NCI-H2081 treated with DMSO at 0.1 percent for 48 hours (cell line): ENCODE measurements at regions not wholly inside any gene's neighbourhood (a gene's known extent, or its start where the extent isn't known, plus 50 kb on each side); places are given as distances from the start of the nearest gene placed in this dataset.

Experiments used
- DNase-seq: peaks from one replicate; lab custom pipeline; 2025; lab: John Stamatoyannopoulos, UW

DNA sequence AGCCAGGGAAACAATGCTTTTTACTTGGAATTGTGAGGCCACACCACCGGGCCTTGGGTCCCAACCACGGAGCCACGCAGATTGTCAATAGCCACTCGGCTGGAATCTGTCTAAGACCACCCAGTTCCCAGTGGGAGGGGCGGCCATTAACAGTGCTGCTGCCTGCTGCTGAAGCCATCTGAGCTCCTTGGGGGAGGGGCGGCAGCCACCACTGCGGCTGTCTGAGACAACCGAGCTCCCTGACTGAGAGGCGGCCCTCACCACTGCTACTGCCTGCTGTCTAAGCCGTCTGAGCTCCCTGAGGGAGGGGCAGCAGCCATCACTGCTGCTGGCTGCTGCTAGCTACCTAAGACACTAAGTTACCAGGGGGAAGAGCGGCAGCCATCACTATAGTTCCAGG, 64.3 kb downstream of the DMRTA2 start:
- DNase-seq = no peak

- DNase-seq = no peak
Observed at GRCh38 chr1:50357186-50357585, 66.1 kb downstream of the DMRTA2 start.

DNA sequence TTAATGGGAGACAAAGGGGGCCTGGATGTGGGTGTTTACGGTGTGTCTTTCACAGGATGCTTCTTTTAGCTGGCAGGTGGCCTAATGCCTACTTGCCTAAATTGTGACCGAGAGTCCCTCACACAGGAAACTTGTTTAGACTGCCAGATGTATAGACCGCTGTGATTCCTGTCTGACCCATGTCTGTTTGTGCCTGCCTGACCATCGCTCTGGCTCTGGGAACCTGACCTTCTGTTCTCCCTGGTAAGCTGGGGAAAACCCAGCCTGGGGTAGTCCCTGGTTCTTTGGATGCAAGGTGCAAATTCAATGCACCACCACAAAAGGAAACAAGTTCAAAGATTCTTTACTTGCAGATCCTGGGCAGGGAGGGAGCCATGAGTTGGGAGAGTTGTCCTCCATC, 68.4 kb downstream of the DMRTA2 start:
- DNase-seq = no peak

GRCh38 chr1:50352428-50352827, 70.8 kb downstream of the DMRTA2 start:
- no peak for DNase-seq

GRCh38 chr1:50350868-50351267, 72.4 kb downstream of the DMRTA2 start:
- no peak for DNase-seq

DNA sequence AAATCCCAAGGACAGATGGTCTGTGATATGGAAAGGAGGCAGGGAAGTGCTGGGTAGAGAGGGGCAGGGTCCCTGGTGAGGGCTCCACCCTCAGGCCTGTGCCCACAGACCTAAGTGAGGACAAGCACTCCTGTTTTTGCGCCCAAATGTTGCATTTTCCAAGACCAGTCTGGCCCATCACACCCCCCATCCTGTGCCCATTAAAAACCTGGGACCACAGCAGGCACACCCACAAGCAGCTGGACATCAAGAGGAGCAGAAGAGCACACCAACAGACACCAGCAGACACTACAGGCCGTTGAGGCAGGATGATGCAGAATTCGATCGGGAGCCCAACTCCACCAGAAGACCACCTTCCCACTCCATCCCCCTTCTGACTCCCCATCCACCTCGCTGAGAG, 72.8 kb downstream of the DMRTA2 start:
- no peak for DNase-seq

- no peak for DNase-seq
Observed at GRCh38 chr1:50349242-50349565, 74.0 kb downstream of the DMRTA2 start.

DNA sequence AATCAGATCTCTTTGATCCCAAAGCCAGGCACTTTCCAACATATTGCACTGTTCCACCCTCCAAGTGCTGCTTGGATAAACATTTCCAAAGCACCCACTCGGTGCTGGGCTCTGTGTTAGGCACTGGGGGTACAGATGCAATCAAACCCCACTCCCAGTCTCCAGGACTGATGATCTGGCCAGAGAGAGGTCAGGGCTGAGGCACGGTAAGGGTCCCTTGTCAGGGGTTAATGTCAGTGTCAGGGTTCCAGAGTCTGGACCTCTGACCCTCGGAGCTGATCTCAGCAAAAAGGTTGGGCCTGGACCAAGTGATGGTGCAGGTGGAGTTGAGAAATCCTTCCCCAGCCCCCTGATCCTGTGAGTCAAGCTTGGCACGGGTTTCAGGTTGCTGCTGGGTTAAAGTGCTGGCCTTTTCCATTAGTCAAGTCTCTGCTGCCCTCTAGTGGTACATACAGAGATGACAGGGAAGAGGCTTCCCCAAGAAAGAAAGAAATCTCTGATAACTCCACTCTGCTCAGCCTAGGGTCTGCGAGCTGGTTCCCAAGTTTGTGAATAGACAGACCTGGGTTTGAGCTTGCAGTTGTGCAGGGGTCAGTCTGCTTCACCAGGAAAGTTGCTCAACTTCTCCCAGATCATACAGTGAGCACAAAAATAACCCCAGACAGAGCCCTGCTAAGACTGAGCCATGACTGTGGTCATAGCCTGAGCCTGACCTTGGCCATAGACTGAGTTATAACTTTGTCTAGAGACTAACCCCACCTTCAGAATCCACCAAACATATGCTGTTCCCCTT, 74.6 kb downstream of the DMRTA2 start:
- DNase-seq = peak; percentile 79

DNA sequence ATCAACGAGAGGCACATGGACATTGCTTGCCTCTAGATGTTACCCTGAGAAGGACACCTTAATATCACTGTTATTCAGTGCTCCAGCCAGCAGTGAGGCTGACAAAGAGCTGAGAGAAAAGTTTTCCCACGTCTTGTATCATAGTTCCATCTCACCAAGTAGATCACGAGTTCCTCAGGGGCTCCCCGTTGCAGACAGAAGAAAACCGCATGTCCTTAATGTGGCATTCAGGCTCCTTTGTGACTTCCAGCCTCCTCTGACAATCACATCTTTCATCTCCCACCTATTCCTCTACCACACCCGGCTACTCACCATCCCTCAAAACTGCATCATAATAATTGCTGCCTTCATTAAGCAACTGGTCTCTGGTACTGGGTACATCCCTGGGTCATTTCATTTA, 75.3 kb downstream of the DMRTA2 start:
- no peak for DNase-seq

DNA sequence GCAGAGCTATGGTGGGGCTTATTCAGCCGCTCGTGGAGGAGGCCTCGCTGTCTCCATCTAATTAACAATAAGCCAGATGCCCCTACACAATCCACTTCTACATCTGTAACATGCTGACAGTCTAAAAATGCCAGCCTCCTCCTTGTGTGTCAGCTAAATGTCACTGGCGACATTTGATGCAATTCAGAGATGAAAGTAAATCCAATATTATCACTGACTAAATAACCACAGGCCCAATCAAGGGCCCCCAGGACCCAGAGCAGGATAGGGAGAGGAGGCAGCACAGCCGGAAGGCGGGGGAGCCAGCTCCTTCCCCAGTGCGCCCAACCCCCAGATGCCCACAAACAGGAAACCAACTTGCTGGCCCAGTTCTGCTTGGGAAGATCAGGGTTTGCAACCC, 76.6 kb downstream of the DMRTA2 start:
- no peak for DNase-seq

DNA sequence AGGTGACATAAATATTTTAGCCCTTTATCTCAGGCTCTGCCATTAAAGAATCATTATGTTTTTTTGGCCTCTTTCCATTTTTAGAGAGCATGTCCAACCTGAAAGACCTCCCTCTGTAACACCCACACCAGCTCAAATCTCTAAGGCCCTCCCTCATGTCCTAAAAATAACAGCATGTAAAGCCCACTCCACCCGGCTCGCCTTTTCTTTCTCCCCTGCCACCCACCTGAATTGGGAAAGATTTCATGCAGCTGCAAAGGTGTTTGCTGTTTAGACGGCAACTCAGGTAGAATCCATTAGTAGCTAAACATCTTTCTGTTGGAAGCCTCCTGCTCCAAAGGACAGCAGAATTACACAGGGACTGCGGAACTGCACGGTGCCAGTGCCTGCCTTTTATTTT, 79.9 kb downstream of the DMRTA2 start:
- peak; percentile 99 for DNase-seq

DNA sequence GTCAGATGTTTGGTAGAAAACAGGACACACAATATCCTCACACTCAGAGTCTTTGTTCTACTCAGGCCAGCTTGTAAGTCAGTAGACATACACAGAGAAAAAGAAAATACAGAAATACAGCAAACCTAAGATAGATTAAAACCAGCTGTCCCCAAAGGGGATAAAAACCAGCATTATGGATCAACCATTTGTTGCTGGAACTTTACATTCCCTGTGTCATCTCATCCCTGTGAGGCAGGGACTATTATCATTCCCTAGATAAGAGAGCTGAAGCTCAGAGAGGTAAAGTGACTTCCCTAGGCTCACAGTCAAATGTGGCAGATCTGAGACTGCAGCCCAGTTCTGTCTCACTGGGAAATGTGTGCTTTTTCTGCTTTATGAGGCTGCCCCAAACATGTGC, 80.7 kb downstream of the DMRTA2 start:
- peak; percentile 88 for DNase-seq

- DNase-seq = no peak
Observed at GRCh38 chr1:50335036-50335435, 88.2 kb downstream of the DMRTA2 start.

GRCh38 chr1:50333595-50333974, 89.7 kb downstream of the DMRTA2 start:
- DNase-seq = no peak

DNA sequence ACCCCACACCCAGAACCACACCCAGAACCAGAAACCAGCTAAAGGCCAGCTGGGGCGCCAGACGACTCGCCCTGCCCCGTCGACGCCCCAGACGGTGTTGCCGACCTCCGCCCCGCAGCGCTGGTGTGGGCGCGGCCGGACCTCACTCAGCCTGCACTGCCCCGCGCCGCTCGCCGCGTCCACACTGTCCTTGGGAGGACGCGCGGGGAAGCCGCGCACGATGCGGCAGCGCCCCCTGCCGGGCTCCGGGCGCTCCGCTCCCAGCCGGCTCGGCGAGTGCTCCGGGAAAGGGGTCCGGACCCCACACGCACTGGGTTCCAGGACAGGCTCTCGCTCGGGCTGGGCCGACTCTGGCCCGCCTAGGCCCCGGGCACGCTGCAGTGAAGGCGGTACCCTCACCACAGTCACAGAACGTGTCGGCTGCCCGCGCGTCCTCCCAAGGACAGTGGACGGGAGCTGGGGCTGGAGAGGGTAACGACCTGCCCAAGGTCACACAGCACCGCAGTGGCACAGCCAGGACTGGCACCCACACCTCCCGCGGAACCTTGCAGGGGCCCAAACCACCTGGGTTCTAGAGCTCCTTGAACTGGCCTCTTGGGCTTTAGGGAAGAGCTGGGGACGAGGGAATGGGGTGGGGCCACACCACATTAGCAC, 90.2 kb downstream of the DMRTA2 start:
- DNase-seq = peak; percentile 17

GRCh38 chr1:50329332-50329932, 93.8 kb downstream of the DMRTA2 start:
- no peak for DNase-seq

GRCh38 chr1:50328552-50328951, 94.7 kb downstream of the DMRTA2 start:
- no peak for DNase-seq

- DNase-seq = no peak
Observed at GRCh38 chr1:50326026-50326425, 97.2 kb downstream of the DMRTA2 start.

GRCh38 chr1:50322579-50322978, 100.7 kb downstream of the DMRTA2 start:
- DNase-seq = no peak

GRCh38 chr1:50318428-50318827, 104.8 kb downstream of the DMRTA2 start:
- no peak for DNase-seq

DNA sequence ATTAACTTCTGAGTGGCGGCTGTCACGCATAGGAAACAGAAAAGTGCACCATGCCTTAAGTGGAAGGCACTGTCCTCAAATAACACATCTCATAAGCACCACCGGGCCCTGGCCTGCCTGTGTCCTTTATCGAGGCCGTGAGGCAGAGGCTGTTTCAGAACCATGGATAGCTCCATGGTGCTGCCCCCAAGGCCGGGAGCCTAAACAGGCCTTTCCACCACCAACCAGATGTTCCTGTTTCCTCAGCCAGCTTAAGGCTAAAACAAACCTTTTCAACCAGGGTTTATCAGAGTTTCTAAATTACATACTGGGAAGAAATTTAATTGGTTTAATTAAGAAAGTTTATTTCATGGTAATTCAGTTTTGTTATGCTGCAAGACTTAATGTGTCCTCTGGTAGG, 114.4 kb downstream of the DMRTA2 start:
- no peak for DNase-seq

- DNase-seq = no peak
Observed at GRCh38 chr1:50305808-50306207, 117.4 kb downstream of the DMRTA2 start.

- no peak for DNase-seq
Observed at GRCh38 chr1:50300297-50300696, 122.9 kb downstream of the DMRTA2 start.

GRCh38 chr1:50295566-50295965, 127.7 kb downstream of the DMRTA2 start:
- no peak for DNase-seq
